PC-9 (cell line): ENCODE measurements at regions not wholly inside any gene's neighbourhood (a gene's known extent, or its start where the extent isn't known, plus 50 kb on each side); places are given as distances from the start of the nearest gene placed in this dataset.

ENCODE experiments used
- BruUV-seq: library from RNA; stranded (reverse); fragments of 400-500 nt; replicated peaks from 2 replicates; lab custom pipeline; 2021; lab: Mats Ljungman, UMichigan
- CTCF ChIA-PET: fragments of 300-600 bp; sonication (Branson Sonifier 250); formaldehyde crosslinking; loops from one replicate; lab custom pipeline; 2022; ENCODE audit warnings: antibody characterized with exemption; lab: Charles Lee
- POLR2A ChIA-PET: fragments of 300-600 bp; sonication (Branson Sonifier 250); formaldehyde crosslinking; loops from one replicate; lab custom pipeline; 2022; ENCODE audit warnings: antibody characterized with exemption; ENCODE audit not compliant: unreplicated experiment; lab: Charles Lee
- DNase-seq, 2 experiments: peaks; one replicate each; pipeline versions ENCODE4 v3.0.0 to v3.0.0-alpha.2; 2015 to 2022; ENCODE audit warnings: mixed read lengths in 1 of 2
- H2AFZ ChIP-seq: fragments of 200-600 bp; sonication (generic); 2 replicates; pipeline ENCODE4 v1.8.1; 2017; ENCODE audit warnings: antibody characterized with exemption
- H3F3A ChIP-seq: fragments of 200-600 bp; sonication (generic); 2 replicates; pipeline ENCODE4 v1.8.1; 2017; ENCODE audit warnings: antibody characterized with exemption, mild to moderate bottlenecking, low read depth; ENCODE audit not compliant: insufficient read depth
- H3K27ac ChIP-seq: fragments of 200-600 bp; sonication (generic); 2 replicates; pipeline ENCODE4 v1.6.1; 2016; ENCODE audit warnings: mixed run types
- H3K27me3 ChIP-seq: fragments of 200-600 bp; sonication (generic); 2 replicates; pipeline ENCODE4 v1.6.1; 2016; ENCODE audit warnings: low read depth, mixed run types; ENCODE audit not compliant: insufficient read depth
- H3K36me3 ChIP-seq: fragments of 200-600 bp; sonication (generic); 2 replicates; pipeline ENCODE4 v1.6.1; 2016; ENCODE audit warnings: low read depth, mixed run types
- H3K4me1 ChIP-seq: fragments of 200-600 bp; sonication (generic); replicated peaks from 2 replicates; pipeline ENCODE4 v1.6.1; 2016; ENCODE audit warnings: mixed run types; ENCODE audit not compliant: insufficient read depth
- H3K4me2 ChIP-seq: fragments of 200-600 bp; sonication (generic); 2 replicates; pipeline ENCODE4 v1.6.1; 2017; ENCODE audit warnings: mixed run types
- H3K4me3 ChIP-seq: fragments of 200-600 bp; sonication (generic); 2 replicates; pipeline ENCODE4 v1.6.1; 2016; ENCODE audit warnings: mixed run types
- H3K79me2 ChIP-seq: fragments of 200-600 bp; sonication (generic); 2 replicates; pipeline ENCODE4 v1.6.1; 2017; ENCODE audit warnings: low read depth, mixed run types
- H3K9me2 ChIP-seq: fragments of 200-600 bp; sonication (generic); 2 replicates; pipeline ENCODE4 v1.8.1; 2017; ENCODE audit warnings: mild to moderate bottlenecking; ENCODE audit not compliant: insufficient read depth
- H3K9me3 ChIP-seq: fragments of 200-600 bp; sonication (generic); 2 replicates; pipeline ENCODE4 v1.8.1; 2016; ENCODE audit warnings: low read depth; ENCODE audit not compliant: insufficient read depth
- H4K20me1 ChIP-seq: fragments of 200-600 bp; sonication (generic); 2 replicates; pipeline ENCODE4 v1.8.1; 2017; ENCODE audit not compliant: insufficient read depth
- CTCF ChIP-seq: fragments of 200-600 bp; sonication (generic); conservative IDR thresholded peaks from 2 replicates; pipeline ENCODE4 v1.6.1; 2017; ENCODE audit warnings: mixed run types, antibody characterized with exemption, mild to moderate bottlenecking, moderate library complexity
- EZH2 ChIP-seq: fragments of 200-600 bp; sonication (generic); IDR thresholded peaks from 2 replicates; pipeline ENCODE4 v1.8.0; 2017; ENCODE audit warnings: antibody characterized with exemption, low read depth
- intact Hi-C: fragments of 100-400 bp; cut with micrococcal nuclease; formaldehyde crosslinking; loops from one replicate; pipeline ENCODE4 v1.10.0; 2022; ENCODE audit not compliant: unreplicated experiment

- Histone ChIP-seq H3K9me3 (no peaks in the 10 kb centered on the region; the same call in 1 of the 2 replicates), H3K4me1 (no peaks in the 10 kb centered on the region), H4K20me1 (no peaks in the 10 kb centered on the region), H3K4me3 (no peak overlapping the region), H2AFZ (no peak overlapping the region), H3K9me2 (no peaks in the 10 kb centered on the region), H3K4me2 (no peak overlapping the region), H3K27me3 (no peaks in the 10 kb centered on the region), H3K36me3 (no peaks in the 10 kb centered on the region), H3K27ac (no peak overlapping the region), H3K79me2 (no peaks in the 10 kb centered on the region), H3F3A (no peaks in the 10 kb centered on the region)
- intact Hi-C loops, result no loop called here
- no TSS peak for BruUV-seq
- TF ChIP-seq EZH2 (no peak), CTCF (no peak)
- ChIA-PET POLR2A (no interaction called here), CTCF (no interaction called here)
- DNase-seq, result peak in 1 of 2 experiments; percentile 40
These were observed 108.9 kb upstream of the NCAM1 start for GRCh38 chr11:112852143-112852866.

- no TSS peak for BruUV-seq
- Histone ChIP-seq H3F3A (no peaks in the 10 kb centered on the region), H4K20me1 (no peaks in the 10 kb centered on the region), H3K4me2 (no peak overlapping the region), H3K9me3 (peaks cover 3% of the 10 kb centered on the region; the same call in 1 of the 2 replicates), H3K4me1 (no peaks in the 10 kb centered on the region), H3K79me2 (no peaks in the 10 kb centered on the region), H3K36me3 (no peaks in the 10 kb centered on the region), H3K27ac (no peak overlapping the region), H2AFZ (no peak overlapping the region), H3K4me3 (no peak overlapping the region), H3K27me3 (no peaks in the 10 kb centered on the region), H3K9me2 (no peaks in the 10 kb centered on the region)
- ChIA-PET CTCF (no interaction called here), POLR2A (no interaction called here)
- DNase-seq, result no peak
- intact Hi-C loops, result no loop called here
- TF ChIP-seq EZH2 (no peak), CTCF (no peak)
These were observed 105.1 kb upstream of the NCAM1 start for GRCh38 chr11:112856133-112856532.

- H3K9me3 ChIP-seq, result peaks cover 6% of the 10 kb centered on the region; the same call in 1 of the 2 replicates
- H3K9me2 ChIP-seq, result no peaks in the 10 kb centered on the region
- no peaks in the 10 kb centered on the region for H3F3A ChIP-seq
- TF ChIP-seq CTCF, result no peak
- intact Hi-C loops, result no loop called here
- DNase-seq, result no peak
- H3K79me2 ChIP-seq, result no peaks in the 10 kb centered on the region
- H3K4me3 ChIP-seq, result no peak overlapping the region
- ChIA-PET POLR2A (no interaction called here), CTCF (no interaction called here)
- H3K4me1 ChIP-seq, result no peaks in the 10 kb centered on the region
- no TSS peak for BruUV-seq
- H3K36me3 ChIP-seq, result no peaks in the 10 kb centered on the region
- no peak overlapping the region for H3K27ac ChIP-seq
- H3K27me3 ChIP-seq, result no peaks in the 10 kb centered on the region
- H2AFZ ChIP-seq, result no peak overlapping the region
- H4K20me1 ChIP-seq, result no peaks in the 10 kb centered on the region
- H3K4me2 ChIP-seq, result no peak overlapping the region
These were observed 104.6 kb upstream of the NCAM1 start for GRCh38 chr11:112856591-112856990.
